K562 (cell line): ENCODE measurements at regions not wholly inside any gene's neighbourhood (a gene's known extent, or its start where the extent isn't known, plus 50 kb on each side); places are given as distances from the start of the nearest gene placed in this dataset.

ENCODE experiments used
- ATAC-seq: fragments of 200-7000 bp; cut with Tn5 transposase; 3 replicates; pipeline ENCODE4 v1.9.1; 2020; ENCODE audit warnings: moderate library complexity
- BruUV-seq: library from RNA; stranded (reverse); fragments of 400-500 nt; replicated peaks from 2 replicates; lab custom pipeline; 2021; lab: Mats Ljungman, UMichigan
- CTCF ChIA-PET: fragments of 300-600 bp; formaldehyde crosslinking; extraction: SDS; loops from one replicate; lab custom pipeline; 2021; ENCODE audit warnings: low intra/inter-chr PET ratio; lab: Yijun Ruan, JAX
- POLR2A ChIA-PET: fragments of 300-600, 350-650 bp; sonication (Branson Sonifier 250); formaldehyde crosslinking; extraction: SDS; loops from one replicate; lab custom pipeline; 2021; ENCODE audit warnings: antibody characterized with exemption, inconsistent platforms; lab: Yijun Ruan, JAX
- DNase-seq, 4 experiments: peaks; one replicate each; pipeline versions ENCODE4 v3.0.0 to v3.0.0-alpha.2; 2011 to 2018; ENCODE audit warnings: low spot score in 3 of 4, mixed read lengths in 3 of 4; ENCODE audit errors: extremely low read depth in 1 of 4
- FAIRE-seq: peaks from 2 replicates; lab custom pipeline; 2011; peaks lifted over from hg19 to GRCh38; lab: Jason Lieb, UNC
- H2AFZ ChIP-seq: 2 replicates; pipeline ENCODE4 v1.6.0; 2011; ENCODE audit warnings: low read depth, low read length, control low read depth, inconsistent platforms
- H3K27ac ChIP-seq: fragments of 200-600 bp; 3 replicates; pipeline ENCODE4 v1.8.0; 2011; ENCODE audit warnings: low read depth, mild to moderate bottlenecking, control low read depth, inconsistent platforms, low read length, moderate library complexity, mixed read lengths; ENCODE audit errors: extremely low read depth
- H3K27me3 ChIP-seq, 2 experiments: fragments of 300-600 bp in 1 of 2; 2 replicates in 1 of 2; 3 replicates in 1 of 2; pipeline versions ENCODE4 v1.6.0 to v1.8.0; 2011; ENCODE audit warnings: inconsistent platforms in 2 of 2, low read length in 2 of 2, mild to moderate bottlenecking in 1 of 2, mixed read lengths in 1 of 2, moderate library complexity in 1 of 2; ENCODE audit not compliant: control insufficient read depth in 2 of 2, insufficient read depth in 2 of 2
- H3K36me3 ChIP-seq: fragments of 300-600 bp; 3 replicates; pipeline ENCODE4 v1.8.0; 2011; ENCODE audit warnings: mild to moderate bottlenecking, low read length, inconsistent platforms; ENCODE audit not compliant: control insufficient read depth, insufficient read depth
- H3K4me1 ChIP-seq, 2 experiments: fragments of 200-600 bp in 1 of 2; replicated peaks in 1 of 2; 2 replicates in 1 of 2; 3 replicates in 1 of 2; pipeline versions ENCODE4 v1.5.1 to v1.8.0; 2011; ENCODE audit warnings: inconsistent platforms in 2 of 2, low read length in 2 of 2, mild to moderate bottlenecking in 1 of 2, mixed read lengths in 1 of 2, moderate library complexity in 1 of 2; ENCODE audit not compliant: control insufficient read depth in 2 of 2, insufficient read depth in 2 of 2
- H3K4me2 ChIP-seq: 2 replicates; pipeline ENCODE4 v1.6.1; 2011; ENCODE audit warnings: low read length, control low read depth, inconsistent platforms, mixed read lengths; ENCODE audit not compliant: insufficient read depth
- H3K4me3 ChIP-seq: fragments of 200-600 bp; sonication (generic), shearing (Covaris generic); 2 replicates; pipeline ENCODE4 v1.5.1; 2016; ENCODE audit warnings: control low read depth, inconsistent platforms
- H3K79me2 ChIP-seq: fragments of 200-600 bp; 3 replicates; pipeline ENCODE4 v1.8.0; 2011; ENCODE audit warnings: low read length, inconsistent platforms; ENCODE audit not compliant: control insufficient read depth, insufficient read depth
- H3K9ac ChIP-seq, 2 experiments: 2 replicates each; pipeline versions ENCODE4 v1.6.0 to v1.6.1; 2011; ENCODE audit warnings: low read depth in 2 of 2, low read length in 2 of 2, control low read depth in 1 of 2, inconsistent platforms in 1 of 2, mild to moderate bottlenecking in 1 of 2, mixed read lengths in 1 of 2; ENCODE audit not compliant: insufficient read depth in 1 of 2
- H3K9me1 ChIP-seq: one replicate; pipeline ENCODE4 v1.6.0; 2011; ENCODE audit warnings: inconsistent platforms, mild to moderate bottlenecking, low read length, moderate library complexity; ENCODE audit not compliant: control insufficient read depth, insufficient read depth
- H3K9me3 ChIP-seq: replicated peaks from 2 replicates; pipeline ENCODE4 v1.5.1; 2011; ENCODE audit warnings: low read depth, low read length, inconsistent platforms; ENCODE audit not compliant: control insufficient read depth, insufficient read depth
- H4K20me1 ChIP-seq: replicated peaks from 2 replicates; pipeline ENCODE4 v1.6.1; 2011; ENCODE audit warnings: low read length, inconsistent platforms, mixed read lengths; ENCODE audit not compliant: control insufficient read depth, insufficient read depth
- BCOR ChIP-seq: fragments of 450-650 bp; IDR thresholded peaks from 2 replicates; pipeline ENCODE4 v1.6.1; 2016
- BRF1 ChIP-seq: IDR thresholded peaks from 3 replicates; pipeline ENCODE4 v1.6.1; 2011; ENCODE audit warnings: borderline replicate concordance, mild to moderate bottlenecking; ENCODE audit not compliant: insufficient read length; ENCODE audit errors: extremely low read depth
- CREB5 ChIP-seq: fragments of 250-450 bp; sonication (Bioruptor Pico); IDR thresholded peaks from 2 replicates; pipeline ENCODE4 v1.5.0; 2020; ENCODE audit warnings: mild to moderate bottlenecking
- ETV1 ChIP-seq: fragments of 450-650 bp; conservative IDR thresholded peaks from 2 replicates; pipeline ENCODE4 v1.6.1; 2016; ENCODE audit warnings: missing genetic modification characterization, control low read depth, low read depth, missing compliant biosample characterization
- HEY1 ChIP-seq: fragments of 250-450 bp; sonication (Bioruptor Pico); IDR thresholded peaks from 2 replicates; pipeline ENCODE4 v1.5.0; 2020; ENCODE audit warnings: mild to moderate bottlenecking, moderate library complexity, borderline replicate concordance
- PHB2 ChIP-seq: fragments of 450-650 bp; IDR thresholded peaks from 2 replicates; pipeline ENCODE4 v1.6.1; 2017; ENCODE audit warnings: low read depth
- RFX7 ChIP-seq: fragments of 250-450 bp; sonication (Bioruptor Pico); IDR thresholded peaks from 2 replicates; pipeline ENCODE4 v1.5.1; 2021; ENCODE audit warnings: mild to moderate bottlenecking
- THRA ChIP-seq: fragments of 450-650 bp; IDR thresholded peaks from 2 replicates; pipeline ENCODE4 v1.6.1; 2017; ENCODE audit warnings: mild to moderate bottlenecking, moderate library complexity
- TSHZ1 ChIP-seq: fragments of 250-450 bp; sonication (Bioruptor Pico); IDR thresholded peaks from 2 replicates; pipeline ENCODE4 v1.4.0; 2020; ENCODE audit warnings: mild to moderate bottlenecking, moderate library complexity
- ZFP30 ChIP-seq: fragments of 250-450 bp; sonication (Bioruptor Pico); IDR thresholded peaks from 2 replicates; pipeline ENCODE4 v1.8.0; 2022; ENCODE audit warnings: moderate library complexity, mild to moderate bottlenecking, inconsistent platforms, borderline replicate concordance
- ZFP36 ChIP-seq: fragments of 150-350 bp; IDR thresholded peaks from 2 replicates; pipeline ENCODE4 v1.6.1; 2018; ENCODE audit warnings: low read length, low read depth; ENCODE audit not compliant: partially characterized antibody
- ZNF764 ChIP-seq: fragments of 250-450 bp; sonication (Bioruptor Pico); IDR thresholded peaks from 2 replicates; pipeline ENCODE4 v1.4.0; 2020; ENCODE audit warnings: low read depth, mild to moderate bottlenecking, moderate library complexity
- WGBS: fragments of 100-300 bp; shearing (Covaris generic); methylation state at CpG from one replicate; pipeline ENCODE4 v1.1.6; 2016; ENCODE audit warnings: low coverage, mixed read lengths; ENCODE audit not compliant: insufficient coverage; ENCODE audit errors: missing lambda C conversion rate; 5-methylcytosine and 5-hydroxymethylcytosine counted together
- in situ Hi-C: fragments of 300-500 bp; cut with MboI; formaldehyde crosslinking; loops from 4 replicates; pipeline ENCODE4 v1.15.0; 2018; ENCODE audit warnings: inconsistent platforms, mixed read lengths
- intact Hi-C: fragments of 100-400 bp; cut with micrococcal nuclease; formaldehyde crosslinking; loops from 2 replicates; pipeline ENCODE4 v1.14.2; 2022
- TF ChIP-seq, protein P1 (sequence below): fragments of 450-650 bp; IDR thresholded peaks from 2 replicates; pipeline ENCODE4 v1.7.1; 2018; ENCODE audit warnings: mild to moderate bottlenecking, low read depth; ENCODE audit not compliant: partially characterized antibody

DNA sequence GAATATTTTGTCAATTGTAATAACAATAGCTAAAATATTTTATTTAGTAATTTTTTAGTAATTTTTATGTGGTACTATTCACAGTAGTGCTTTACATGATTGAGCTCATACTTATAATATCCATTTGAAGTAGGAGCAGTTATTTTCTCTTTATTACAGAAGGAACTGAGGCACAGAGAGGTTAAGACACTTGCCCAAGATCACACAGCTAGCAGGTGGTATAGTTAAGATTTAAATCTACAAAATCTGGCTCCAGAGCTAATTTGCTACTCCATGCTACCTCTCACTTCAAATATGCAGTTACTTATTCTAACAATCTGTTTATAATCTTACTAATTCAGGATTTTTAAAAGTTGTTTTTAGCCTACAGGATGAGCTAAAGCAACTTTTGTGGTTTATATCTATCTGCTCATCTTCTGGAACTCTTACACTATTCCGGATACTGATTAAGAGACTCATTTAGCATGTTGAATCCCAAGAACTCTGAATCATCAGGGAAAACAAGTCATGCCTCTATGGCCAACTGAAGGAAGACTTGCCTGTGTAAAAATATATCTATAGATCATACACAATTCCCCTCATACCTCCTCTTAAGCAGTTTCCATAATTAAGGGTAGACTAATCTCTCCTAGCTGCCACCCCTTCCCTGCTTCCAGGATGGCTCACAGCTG, 324.2 kb downstream of the UBE3D start:
- Histone ChIP-seq H4K20me1 (no peaks in the 10 kb centered on the region), H3K79me2 (no peaks in the 10 kb centered on the region), H3K36me3 (no peaks in the 10 kb centered on the region), H3K4me2 (no peak overlapping the region), H3K4me1 (no peaks in the 10 kb centered on the region), H3K9ac (no peak overlapping the region), H3K9me3 (no peaks in the 10 kb centered on the region), H3K4me3 (no peak overlapping the region), H3K27me3 (peaks cover 0 to 3% of the 10 kb centered on the region in 2 experiments; a peak in 1 of 5 replicates), H3K27ac (no peak overlapping the region), H3K9me1 (no peaks in the 10 kb centered on the region), H2AFZ (no peak overlapping the region)
- intact Hi-C loops = no loop called here
- FAIRE-seq (no peak), DNase-seq (no peak), ATAC-seq (no peak)
- no TSS peak for BruUV-seq
- WGBS = 6% methylated on average over 1 of the region's 1 CpG
- in situ Hi-C loops = loop anchor here (10.0 kb wide), 1 partner anchor 313 kb away; no protein-coding TSS in a partner anchor
- CTCF ChIA-PET = no interaction called here
- POLR2A ChIA-PET = interaction anchor here (0.5 kb wide), 1 partner anchor 324 kb away, joined by 3 read pairs; the partner anchor contains the start of gene UBE3D
- TF ChIP-seq ZFP30 (CRISPR knock-in tag) = no peak
- no peak for TF ChIP-seq BRF1
- TF ChIP-seq ZNF764 (CRISPR knock-in tag) = no peak
- no peak for TF ChIP-seq HEY1 (CRISPR knock-in tag)
- TF ChIP-seq, protein P1, sequence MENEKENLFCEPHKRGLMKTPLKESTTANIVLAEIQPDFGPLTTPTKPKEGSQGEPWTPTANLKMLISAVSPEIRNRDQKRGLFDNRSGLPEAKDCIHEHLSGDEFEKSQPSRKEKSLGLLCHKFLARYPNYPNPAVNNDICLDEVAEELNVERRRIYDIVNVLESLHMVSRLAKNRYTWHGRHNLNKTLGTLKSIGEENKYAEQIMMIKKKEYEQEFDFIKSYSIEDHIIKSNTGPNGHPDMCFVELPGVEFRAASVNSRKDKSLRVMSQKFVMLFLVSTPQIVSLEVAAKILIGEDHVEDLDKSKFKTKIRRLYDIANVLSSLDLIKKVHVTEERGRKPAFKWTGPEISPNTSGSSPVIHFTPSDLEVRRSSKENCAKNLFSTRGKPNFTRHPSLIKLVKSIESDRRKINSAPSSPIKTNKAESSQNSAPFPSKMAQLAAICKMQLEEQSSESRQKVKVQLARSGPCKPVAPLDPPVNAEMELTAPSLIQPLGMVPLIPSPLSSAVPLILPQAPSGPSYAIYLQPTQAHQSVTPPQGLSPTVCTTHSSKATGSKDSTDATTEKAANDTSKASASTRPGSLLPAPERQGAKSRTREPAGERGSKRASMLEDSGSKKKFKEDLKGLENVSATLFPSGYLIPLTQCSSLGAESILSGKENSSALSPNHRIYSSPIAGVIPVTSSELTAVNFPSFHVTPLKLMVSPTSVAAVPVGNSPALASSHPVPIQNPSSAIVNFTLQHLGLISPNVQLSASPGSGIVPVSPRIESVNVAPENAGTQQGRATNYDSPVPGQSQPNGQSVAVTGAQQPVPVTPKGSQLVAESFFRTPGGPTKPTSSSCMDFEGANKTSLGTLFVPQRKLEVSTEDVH = no peak
- TF ChIP-seq ETV1 (tag) = no peak
- TF ChIP-seq TSHZ1 (CRISPR knock-in tag) = no peak
- TF ChIP-seq ZFP36 = peak; percentile 73
- TF ChIP-seq THRA = no peak
- no peak for TF ChIP-seq PHB2
- no peak for TF ChIP-seq CREB5
- TF ChIP-seq RFX7 (CRISPR knock-in tag) = no peak
- TF ChIP-seq BCOR = peak; percentile 74; the same call in 1 of the 2 replicates
